ENCODE measurements at regions not wholly inside any gene's neighbourhood (a gene's known extent, or its start where the extent isn't known, plus 50 kb on each side); places are given as distances from the start of the nearest gene placed in this dataset.

DNA sequence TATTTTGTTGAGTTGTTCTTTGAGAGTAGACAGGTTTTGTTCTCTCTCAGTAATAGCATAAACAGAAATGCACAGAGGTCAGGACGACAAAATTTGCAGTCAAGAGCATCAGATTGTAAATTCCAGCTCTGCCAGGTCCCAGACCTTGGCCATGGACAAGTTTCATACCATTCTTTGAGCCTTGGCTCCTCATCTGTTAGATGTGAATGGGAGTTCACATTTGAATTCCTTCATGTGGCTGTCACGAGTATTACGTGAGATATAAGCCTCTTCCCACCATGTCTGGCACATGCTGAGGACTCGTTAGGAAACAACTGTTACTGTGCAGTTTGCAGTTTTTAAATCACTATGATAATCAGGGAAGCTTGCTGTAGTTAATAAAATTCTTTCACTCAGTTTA lies 93.2 kb upstream of the KCTD3 start (continued):
- TF ChIP-seq ZBTB17 (tag by site-specific recombination; IDR thresholded peaks at IDR 0.05): no peak
- no peak for TF ChIP-seq ZNF571 (tag by site-specific recombination; IDR thresholded peaks at IDR 0.05)
- no peak for TF ChIP-seq ZNF626 (tag by site-specific recombination; IDR thresholded peaks at IDR 0.05)
- no peak for TF ChIP-seq ZNF335 (tag by site-specific recombination; conservative IDR thresholded peaks at IDR 0.05)
- no peak for TF ChIP-seq ZFP3 (tag by site-specific recombination; IDR thresholded peaks at IDR 0.05; ENCODE audit: low read depth)

DNA sequence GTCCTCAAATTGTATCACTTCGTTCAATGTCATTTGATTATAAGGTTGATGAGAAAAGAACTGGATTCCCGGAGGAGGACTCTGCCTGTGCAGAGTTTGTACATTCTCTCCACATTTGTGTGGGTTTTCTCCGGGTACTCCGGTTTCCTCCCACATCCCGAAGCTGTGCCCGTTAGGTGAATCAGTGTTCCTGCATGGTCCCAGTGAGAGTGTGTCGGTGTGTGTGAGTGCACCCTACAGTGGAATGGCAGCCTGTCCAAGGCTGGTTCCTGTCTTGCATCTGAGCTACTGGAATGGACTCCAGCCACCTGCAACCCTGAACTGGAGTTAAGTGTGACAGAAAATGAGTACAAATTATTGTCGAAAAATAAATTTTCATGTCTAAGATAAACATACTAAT lies 92.2 kb upstream of the KCTD3 start:
- H3K36me3 ChIP-seq (ENCODE audit: control insufficient read depth in 2 of 2, insufficient read depth in 1 of 2, low read length in 2 of 2): no peaks in the 10 kb centered on the region
- no peak overlapping the region for H3K4me3 ChIP-seq (ENCODE audit: low read depth, low read length)
- no peaks in the 10 kb centered on the region for H3K4me1 ChIP-seq (ENCODE audit: control insufficient read depth, insufficient read depth, low read length)
- TF ChIP-seq GFI1B (tag by site-specific recombination; IDR thresholded peaks at IDR 0.05) (no peak), KLF16 (tag by site-specific recombination; IDR thresholded peaks at IDR 0.05) (no peak), ZNF558 (tag by site-specific recombination; IDR thresholded peaks at IDR 0.05) (no peak), ZNF658 (tag by site-specific recombination; IDR thresholded peaks at IDR 0.05) (no peak), ZNF175 (tag by site-specific recombination; IDR thresholded peaks at IDR 0.05) (no peak), KLF7 (tag by site-specific recombination; IDR thresholded peaks at IDR 0.05; ENCODE audit: borderline replicate concordance) (no peak), ZNF23 (tag by site-specific recombination; IDR thresholded peaks at IDR 0.05; ENCODE audit: borderline replicate concordance) (no peak), ZBTB21 (tag by site-specific recombination; IDR thresholded peaks at IDR 0.05) (no peak), ZNF843 (tag by site-specific recombination; IDR thresholded peaks at IDR 0.05) (no peak), ZNF791 (tag by site-specific recombination; IDR thresholded peaks at IDR 0.05) (no peak), ZNF302 (tag by site-specific recombination; IDR thresholded peaks at IDR 0.05; ENCODE audit: low read depth) (no peak), ZBTB20 (tag by site-specific recombination; IDR thresholded peaks at IDR 0.05) (no peak)
- TF ChIP-seq, protein P1, sequence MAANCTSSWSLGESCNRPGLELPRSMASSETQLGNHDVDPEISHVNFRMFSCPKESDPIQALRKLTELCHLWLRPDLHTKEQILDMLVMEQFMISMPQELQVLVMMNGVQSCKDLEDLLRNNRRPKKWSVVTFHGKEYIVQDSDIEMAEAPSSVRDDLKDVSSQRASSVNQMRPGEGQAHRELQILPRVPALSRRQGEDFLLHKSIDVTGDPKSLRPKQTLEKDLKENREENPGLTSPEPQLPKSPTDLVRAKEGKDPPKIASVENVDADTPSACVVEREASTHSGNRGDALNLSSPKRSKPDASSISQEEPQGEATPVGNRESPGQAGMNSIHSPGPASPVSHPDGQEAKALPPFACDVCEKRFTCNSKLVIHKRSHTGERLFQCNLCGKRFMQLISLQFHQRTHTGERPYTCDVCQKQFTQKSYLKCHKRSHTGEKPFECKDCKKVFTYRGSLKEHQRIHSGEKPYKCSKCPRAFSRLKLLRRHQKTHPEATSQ (tag by site-specific recombination; IDR thresholded peaks at IDR 0.05): no peak
- TF ChIP-seq, protein P2, sequence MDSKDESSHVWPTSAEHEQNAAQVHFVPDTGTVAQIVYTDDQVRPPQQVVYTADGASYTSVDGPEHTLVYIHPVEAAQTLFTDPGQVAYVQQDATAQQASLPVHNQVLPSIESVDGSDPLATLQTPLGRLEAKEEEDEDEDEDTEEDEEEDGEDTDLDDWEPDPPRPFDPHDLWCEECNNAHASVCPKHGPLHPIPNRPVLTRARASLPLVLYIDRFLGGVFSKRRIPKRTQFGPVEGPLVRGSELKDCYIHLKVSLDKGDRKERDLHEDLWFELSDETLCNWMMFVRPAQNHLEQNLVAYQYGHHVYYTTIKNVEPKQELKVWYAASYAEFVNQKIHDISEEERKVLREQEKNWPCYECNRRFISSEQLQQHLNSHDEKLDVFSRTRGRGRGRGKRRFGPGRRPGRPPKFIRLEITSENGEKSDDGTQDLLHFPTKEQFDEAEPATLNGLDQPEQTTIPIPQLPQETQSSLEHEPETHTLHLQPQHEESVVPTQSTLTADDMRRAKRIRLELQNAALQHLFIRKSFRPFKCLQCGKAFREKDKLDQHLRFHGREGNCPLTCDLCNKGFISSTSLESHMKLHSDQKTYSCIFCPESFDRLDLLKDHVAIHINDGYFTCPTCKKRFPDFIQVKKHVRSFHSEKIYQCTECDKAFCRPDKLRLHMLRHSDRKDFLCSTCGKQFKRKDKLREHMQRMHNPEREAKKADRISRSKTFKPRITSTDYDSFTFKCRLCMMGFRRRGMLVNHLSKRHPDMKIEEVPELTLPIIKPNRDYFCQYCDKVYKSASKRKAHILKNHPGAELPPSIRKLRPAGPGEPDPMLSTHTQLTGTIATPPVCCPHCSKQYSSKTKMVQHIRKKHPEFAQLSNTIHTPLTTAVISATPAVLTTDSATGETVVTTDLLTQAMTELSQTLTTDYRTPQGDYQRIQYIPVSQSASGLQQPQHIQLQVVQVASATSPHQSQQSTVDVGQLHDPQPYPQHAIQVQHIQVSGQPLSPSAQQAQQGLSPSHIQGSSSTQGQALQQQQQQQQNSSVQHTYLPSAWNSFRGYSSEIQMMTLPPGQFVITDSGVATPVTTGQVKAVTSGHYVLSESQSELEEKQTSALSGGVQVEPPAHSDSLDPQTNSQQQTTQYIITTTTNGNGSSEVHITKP (tag by site-specific recombination; IDR thresholded peaks at IDR 0.05): no peak
- TF ChIP-seq, protein P3, sequence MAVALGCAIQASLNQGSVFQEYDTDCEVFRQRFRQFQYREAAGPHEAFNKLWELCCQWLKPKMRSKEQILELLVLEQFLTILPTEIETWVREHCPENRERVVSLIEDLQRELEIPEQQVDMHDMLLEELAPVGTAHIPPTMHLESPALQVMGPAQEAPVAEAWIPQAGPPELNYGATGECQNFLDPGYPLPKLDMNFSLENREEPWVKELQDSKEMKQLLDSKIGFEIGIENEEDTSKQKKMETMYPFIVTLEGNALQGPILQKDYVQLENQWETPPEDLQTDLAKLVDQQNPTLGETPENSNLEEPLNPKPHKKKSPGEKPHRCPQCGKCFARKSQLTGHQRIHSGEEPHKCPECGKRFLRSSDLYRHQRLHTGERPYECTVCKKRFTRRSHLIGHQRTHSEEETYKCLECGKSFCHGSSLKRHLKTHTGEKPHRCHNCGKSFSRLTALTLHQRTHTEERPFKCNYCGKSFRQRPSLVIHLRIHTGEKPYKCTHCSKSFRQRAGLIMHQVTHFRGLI (tag by site-specific recombination; IDR thresholded peaks at IDR 0.05): no peak
- H3K9me3 ChIP-seq (ENCODE audit: control insufficient read depth, insufficient read depth, low read depth, low read length): no peaks in the 10 kb centered on the region
- POLR2A ChIA-PET: no interaction called here
- CTCF ChIA-PET: no interaction called here
- H3K27ac ChIP-seq (ENCODE audit: extremely low read depth, low read depth, low read length): no peak overlapping the region

Data from HEK293 (cell line).